ENCODE measurements at regions not wholly inside any gene's neighbourhood (a gene's known extent, or its start where the extent isn't known, plus 50 kb on each side); places are given as distances from the start of the nearest gene placed in this dataset.

GRCh38 chr3:95434491-95434890, 1371.6 kb downstream of the NSUN3 start:
- TF ChIP-seq CTCF (IDR thresholded peaks at IDR 0.05) (no peak), POLR2A (IDR thresholded peaks at IDR 0.05) (no peak)
